ENCODE measurements at regions not wholly inside any gene's neighbourhood (a gene's known extent, or its start where the extent isn't known, plus 50 kb on each side); places are given as distances from the start of the nearest gene placed in this dataset.

DNA sequence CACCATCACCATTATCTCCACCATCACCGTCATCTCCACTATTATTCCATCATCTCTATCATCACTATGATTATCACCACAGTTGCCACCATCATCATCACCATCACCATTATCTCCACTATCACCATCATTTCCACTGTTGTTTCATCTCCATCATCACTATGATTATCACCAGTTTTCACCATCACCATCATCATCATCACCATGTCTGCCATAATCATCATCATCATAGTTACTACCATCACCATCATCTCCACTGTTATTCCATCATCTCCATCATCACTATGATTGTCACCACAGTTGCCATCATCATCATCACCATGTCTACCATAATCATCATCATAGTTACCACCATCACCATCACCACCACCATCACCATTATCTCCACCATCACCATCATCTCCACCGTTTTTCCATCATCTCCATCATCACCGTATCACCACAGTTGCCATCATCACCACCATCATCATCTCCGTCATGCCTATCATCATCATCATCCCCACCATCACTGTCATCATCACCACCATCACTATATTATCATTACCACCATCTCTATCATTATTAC is 264.9 kb downstream of the BRD1 start:
- no peak for DNase-seq

GRCh38 chr22:49561976-49562375 is 265.7 kb downstream of the BRD1 start:
- DNase-seq = no peak

DNA sequence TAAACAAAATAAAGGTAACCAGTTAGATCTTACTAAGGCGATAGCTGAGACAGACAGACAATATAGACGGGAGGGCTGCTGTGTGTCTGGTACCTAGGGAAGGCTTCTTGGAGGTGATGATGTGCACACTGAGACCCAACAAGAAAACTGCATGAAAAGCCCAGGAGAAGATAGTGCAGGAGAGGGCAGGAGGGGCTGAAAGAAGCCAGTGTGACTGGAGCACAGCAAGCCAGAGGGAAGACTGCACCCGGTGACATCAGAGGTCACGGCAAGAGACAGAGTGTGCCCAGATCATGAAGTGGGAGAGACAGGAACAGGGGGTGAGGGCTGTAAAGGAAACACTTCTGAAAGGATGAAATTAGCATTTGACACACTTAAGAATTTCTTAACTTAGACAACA is 266.3 kb downstream of the BRD1 start:
- no peak for DNase-seq

GRCh38 chr22:49555526-49555925 is 272.1 kb downstream of the BRD1 start:
- no peak for DNase-seq

GRCh38 chr22:49554741-49555140 is 272.9 kb downstream of the BRD1 start:
- DNase-seq = no peak

DNA sequence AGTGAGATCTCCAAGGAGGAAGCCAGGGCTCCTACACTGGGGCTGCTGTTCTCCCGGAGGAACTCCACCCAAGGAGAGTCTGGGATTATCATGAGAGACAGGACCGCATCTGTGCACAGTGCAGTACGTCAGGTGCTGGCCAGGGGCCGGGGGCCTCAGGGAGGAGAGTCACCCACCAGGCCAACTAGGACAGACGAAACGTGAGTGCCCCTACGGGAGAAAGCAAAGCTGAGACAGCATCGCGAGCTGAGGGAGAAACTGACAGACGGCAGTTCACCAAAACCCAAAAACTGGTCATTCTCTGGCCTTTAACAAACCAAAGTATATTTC is 273.4 kb downstream of the BRD1 start:
- no peak for DNase-seq

DNA sequence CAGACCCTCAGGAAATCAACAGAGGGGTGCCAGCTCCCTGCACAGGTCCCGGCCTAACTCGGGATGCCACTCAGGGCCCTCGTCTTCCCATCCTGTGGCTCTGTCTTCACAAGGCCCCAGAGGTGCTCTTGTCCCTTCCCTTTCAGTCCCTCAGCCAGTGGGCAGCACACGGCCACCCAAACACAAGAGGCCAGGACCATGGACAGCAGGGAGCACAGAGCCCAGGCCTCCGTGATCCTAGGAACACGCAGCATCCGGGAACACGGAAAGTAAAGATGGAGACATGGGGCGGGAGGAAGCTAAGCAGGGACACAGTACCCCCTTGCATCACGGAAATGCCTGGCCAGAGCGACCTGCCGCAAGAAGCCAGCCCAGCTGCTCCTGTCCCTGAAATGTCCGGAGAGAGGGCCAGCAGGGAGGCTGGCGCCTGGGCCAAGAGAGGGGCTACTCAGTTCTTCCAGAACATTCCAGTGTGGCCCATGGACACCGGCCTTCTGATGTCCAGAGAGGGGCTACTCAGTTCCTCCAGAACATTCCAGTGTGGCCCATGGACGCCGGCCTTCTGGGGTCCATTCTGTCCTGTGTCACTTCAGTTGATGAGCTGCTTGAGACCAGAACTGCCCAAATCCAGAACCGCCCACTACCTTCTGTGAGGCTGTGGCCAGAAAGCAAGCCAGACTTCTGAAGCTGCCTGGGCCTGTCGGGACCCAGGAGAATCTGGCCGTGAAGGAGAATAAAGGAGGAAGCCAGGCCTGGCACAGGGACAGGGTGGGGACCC is 274.0 kb downstream of the BRD1 start:
- no peak for DNase-seq

DNA sequence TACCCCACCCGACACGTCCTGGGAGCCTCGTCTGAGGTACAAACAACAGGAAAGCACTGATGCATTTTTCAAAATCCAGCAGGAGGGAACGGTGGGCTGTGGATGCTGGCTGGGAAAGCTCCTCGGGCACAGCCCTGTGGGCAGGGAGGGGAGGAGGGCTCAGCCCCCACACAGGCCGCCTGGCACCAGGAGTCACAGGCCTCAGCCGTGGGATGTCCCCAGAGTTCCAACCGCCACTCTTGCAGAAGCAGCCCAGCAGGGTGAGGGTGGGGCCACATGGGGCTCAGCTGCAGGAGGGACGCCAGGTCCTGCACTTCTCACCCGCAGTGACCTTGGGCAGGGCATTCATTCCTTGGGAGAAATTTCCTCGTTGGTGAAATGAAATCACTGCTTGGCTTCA is 274.6 kb downstream of the BRD1 start:
- DNase-seq = no peak

DNA sequence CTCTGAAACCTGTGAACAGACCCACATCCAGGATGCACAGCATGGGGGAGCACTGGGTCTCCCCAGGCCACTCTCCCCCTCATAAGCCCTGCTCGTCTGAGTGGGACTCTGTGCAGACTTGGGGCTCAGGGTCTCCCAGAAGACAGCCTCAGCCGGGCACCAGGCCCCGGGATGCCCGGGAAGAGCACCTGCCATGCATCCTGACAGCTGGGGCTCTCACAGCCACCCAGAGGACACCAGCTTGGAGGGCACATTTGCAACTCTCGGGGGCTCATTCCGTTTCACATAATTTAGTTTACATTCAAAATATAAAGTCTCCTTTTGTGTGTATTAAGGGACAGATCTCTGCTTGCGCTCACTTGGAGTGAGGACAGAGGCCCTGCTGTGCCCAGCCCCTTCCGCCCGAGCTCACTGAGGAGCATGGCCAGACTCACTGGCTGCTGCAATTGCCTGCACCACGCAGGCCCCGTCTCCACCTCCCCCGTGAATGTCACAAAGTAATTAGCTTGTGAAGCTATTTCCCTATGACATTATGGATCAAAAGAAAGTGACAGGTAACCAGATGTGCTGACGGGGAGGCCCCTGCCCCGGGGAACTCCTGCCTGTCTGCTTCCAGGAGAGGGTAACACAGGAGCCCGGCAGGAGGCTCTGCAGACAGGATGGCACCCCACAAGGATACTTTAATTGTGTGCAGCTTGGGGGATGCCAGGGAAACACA is 275.6 kb downstream of the BRD1 start:
- DNase-seq = no peak

DNA sequence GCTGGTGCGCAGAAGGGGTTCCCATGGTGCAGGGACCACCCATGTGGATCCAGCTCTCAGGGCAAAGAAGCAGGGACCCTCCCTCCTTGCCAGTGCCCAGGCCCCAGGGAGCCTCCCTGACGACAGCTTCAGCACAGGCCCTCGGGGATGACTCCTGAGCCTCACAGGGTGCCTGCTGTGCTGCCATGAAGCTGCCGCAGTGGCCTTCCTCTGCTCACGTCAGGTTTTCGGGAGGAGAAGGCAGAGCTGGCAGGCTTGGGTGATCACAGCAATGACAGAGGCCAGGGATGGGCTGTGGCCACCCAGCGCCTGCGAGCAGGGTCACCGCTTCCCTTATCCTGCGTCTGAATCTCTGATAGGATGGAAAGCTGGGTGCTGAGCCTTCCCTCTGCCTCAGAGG is 276.2 kb downstream of the BRD1 start:
- DNase-seq = no peak

DNA sequence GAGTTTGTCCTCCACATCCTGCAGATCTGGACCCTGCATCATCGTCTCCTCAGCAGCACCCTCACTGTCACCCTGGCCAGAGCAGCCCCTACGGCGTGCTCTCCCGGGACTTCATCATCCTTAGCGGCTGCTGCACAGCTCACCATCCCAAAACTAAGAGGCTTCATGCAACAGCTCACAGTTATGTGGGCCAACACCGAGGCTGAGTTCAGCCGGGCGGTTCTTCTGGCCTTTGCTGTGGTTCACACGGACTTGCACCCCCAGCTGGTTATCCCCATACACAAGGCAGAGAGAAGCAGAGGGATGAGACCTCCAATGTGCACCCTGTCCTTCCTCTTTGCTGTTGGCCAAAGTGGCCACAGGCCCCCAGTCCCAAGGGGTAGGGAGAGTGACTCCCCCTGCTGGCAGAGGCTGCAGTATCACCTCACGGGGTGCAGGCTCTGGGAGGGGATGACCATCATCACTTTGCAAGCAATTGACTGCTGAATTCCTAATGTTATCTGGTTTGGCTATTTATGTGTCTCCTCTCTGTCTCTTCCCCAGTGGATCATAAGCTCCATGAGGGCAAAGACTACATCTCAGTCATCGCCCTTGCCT is 276.8 kb downstream of the BRD1 start:
- no peak for DNase-seq

GRCh38 chr22:49550141-49550430 is 277.6 kb downstream of the BRD1 start:
- DNase-seq = no peak

DNA sequence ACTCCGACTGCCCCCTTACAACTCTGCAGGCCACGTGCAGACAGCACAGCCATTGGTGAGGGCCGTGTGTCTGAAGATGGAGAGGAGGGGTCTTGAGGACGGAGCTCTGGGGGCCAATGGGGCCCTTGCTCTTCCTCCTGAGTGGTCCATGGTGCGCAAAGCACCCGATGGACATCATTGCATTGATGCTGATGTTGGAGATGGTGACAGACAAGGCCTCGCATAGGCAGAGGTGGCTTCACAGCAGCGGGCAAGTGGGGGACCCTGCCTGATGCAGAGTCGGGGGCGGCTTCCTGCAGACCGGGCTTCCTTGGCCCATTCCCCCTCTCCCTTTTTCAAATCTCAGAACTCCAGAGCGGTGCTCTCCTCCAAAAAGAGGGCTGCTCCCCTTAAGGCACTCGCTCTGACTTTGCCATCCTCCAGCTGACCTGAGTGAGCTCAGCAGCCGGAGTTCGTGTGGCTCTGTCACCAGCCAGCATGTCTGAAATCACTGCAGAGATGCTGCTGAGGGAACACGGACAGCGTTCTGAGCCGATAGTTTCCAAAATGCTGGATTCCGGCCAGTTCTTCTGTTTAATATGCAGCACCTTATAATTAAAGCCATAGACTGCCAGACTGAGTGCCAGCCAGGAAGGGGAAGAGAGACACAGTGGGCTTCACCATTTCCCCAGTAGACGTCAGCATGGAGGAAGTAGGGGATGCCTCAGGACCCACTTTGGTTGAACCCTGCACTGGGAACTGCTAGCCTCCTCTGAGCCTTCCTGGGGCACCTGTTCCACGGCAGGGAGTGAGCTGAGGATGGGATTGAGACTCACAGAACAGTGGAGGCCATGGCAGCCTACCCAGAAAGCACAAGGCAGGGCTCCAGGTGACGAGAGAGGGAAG is 278.2 kb downstream of the BRD1 start:
- DNase-seq = no peak

DNA sequence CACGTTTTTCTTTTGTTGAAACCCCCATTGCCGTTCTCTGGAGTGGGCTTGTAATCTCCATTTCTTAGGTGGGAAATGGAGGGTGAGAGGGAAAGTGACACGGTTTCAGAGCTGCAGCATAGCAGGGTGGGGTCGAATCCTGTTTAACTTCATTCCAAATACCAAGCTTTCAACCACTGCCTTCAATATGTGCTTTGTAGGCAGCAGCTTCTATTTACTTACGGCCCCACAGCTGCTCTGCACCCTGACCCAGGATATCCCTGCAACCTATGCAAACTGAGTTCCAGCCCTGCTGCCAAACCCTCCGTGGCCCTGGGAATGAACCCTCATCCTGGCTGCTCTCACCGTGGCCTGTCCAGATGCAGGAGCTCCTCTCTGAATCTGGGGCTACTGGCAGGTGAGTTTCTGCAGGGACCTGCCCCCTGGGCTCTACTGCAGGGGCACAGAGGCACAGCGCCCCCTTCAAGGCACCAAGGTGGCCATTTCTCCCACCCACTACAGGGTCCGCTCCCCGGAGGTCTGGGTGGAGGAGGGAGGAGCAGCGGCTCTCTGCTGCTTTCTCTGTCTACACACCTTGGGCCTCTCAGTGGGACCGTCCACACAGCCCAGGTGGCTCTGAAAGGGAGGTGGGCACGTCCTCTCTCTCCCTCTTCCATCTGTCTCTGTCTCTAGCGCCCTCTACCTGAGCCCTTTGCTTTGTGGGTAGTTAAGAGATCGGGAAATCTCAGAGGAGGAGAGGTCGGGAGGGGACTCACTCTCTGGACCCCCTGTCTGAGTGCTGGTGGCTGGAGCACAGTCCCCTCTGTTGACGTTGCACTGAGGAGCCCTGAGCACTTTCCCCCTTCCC is 279.1 kb downstream of the BRD1 start:
- no peak for DNase-seq

DNA sequence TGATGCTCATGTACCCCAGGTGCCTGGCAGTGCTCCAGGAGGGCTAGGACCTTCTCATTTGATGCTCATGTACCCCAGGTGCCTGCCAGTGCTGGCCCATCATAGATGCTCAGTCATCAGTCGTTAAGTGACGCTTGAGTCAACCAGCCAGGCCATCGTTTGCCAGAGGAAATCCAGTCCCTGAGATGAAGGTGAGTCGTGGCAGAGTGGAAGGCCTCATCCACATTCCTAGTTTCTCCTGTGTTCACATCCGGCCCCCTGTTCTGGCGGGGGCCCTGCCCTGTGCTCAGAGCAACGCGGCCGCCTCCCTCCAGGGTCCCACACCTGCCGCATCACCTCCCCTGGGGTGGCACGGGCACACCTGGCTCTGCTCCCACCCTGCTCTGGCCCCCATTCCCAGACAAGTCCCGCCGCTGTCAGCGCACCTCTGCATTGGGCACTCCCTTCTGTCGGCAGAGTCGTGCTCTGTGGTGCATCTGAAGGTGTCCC is 279.9 kb downstream of the BRD1 start:
- no peak for DNase-seq

DNA sequence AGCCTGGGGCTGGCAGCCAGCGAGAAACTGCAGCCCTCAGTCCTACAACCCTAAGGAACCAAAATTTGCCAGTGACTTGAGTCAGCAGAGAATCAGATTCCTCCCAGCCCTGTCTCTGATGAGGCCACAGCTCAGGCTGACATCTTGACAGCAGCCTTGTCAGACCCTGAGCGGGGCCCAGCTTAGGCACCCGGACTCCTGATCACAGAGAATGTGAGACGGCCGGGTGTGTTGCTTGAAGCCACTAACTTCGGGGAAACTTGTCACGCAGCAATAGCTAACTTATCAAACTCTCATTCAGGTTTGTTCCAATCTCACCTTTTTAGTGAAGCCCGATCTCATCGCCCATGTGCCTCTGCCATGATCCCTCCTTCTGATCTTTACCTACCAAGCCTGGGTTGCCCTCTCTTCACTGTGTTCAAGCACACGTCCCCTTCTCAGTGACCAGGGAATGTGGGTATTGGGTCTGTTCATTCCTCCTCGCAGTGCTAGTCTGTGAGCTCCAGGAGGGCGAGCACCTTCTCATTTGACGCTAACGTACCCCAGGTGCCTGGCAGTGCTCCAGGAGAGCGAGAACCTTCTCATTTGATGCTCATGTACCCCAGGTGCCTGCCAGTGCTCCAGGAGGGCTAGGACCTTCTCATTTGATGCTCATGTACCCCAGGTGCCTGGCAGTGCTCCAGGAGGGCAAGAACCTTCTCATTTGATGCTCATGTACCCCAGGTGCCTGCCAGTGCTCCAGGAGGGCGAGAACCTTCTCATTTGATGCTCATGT is 280.7 kb downstream of the BRD1 start:
- DNase-seq = no peak

- DNase-seq = no peak
Observed at GRCh38 chr22:49545606-49546005, 282.1 kb downstream of the BRD1 start.

DNA sequence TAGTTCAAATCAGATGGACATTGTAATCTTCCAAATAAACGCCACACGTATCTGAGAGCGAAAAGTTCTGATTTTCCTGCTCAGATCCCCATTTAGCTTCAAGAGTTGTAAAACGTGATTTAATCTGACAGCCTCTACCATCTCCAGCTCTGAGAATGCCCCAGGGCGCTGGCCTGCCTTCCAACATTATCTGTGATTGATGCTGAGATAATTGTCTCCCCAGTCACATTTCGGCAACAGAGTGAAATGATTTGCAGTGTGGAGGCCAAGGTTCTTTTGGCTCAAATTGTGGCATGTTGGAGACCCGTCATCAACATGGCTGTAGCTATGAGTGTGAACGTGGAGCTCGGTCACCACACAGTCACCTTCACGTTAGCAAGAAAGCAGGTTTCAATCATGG is 283.4 kb downstream of the BRD1 start:
- DNase-seq = no peak

- no peak for DNase-seq
Observed at GRCh38 chr22:49543876-49544275, 283.8 kb downstream of the BRD1 start.

DNA sequence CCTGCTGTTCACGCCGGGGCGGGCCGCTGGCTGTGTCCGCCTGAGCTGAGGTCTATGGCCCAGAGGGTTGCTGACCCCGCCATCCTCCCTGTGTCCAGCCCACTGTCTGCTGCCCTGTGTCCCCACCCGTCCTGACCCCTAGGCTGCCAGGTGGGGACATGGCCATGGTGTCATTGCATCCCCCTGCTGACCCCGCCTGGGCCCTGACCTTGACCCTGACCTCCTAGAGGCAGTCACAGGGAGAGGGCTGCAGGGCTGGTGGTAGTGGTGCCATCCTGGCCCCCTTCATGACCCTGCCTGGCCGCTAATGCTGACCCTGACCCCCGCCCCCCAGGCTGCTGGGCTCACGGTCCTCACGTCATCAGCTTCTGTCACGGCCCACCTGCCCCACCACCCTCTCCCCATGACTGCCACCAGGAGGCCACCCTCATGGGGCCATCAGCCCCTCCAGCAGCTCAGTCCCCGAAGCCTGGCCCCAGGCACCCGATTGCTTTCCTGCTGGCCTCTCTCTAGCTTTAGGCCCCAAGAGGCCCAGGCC is 285.9 kb downstream of the BRD1 start:
- DNase-seq = no peak
